ENCODE measurements at regions not wholly inside any gene's neighbourhood (a gene's known extent, or its start where the extent isn't known, plus 50 kb on each side); places are given as distances from the start of the nearest gene placed in this dataset.

DNA sequence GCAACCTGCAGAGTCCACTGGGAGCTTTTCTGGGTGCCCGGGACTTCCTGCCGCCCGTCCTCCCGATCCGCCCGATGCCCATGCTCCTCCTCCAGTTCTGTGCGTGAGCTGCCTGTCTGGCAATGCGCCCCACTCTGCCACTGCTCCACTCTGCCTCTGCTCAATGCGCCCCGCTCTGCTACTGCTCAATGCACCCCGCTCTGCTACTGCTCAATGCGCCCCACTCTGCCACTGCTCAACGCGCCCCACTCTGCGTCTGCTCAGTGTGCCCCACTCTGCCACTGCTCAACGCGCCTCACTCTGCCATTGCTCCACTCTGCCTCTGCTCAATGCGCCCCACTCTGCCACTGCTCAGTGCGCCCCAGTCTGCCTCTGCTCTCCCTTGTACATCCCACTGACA lies 436.0 kb downstream of the NR2F1-AS1 start:
- no peaks in the 10 kb centered on the region for H3K9me3 ChIP-seq (ENCODE audit: low read length)
- no peak overlapping the region for H3K4me3 ChIP-seq (ENCODE audit: low read depth, low read length, poor library complexity, severe bottlenecking)
- H2AFZ ChIP-seq (ENCODE audit: low read length), result no peak overlapping the region
- no peaks in the 10 kb centered on the region for H3F3A ChIP-seq (ENCODE audit: insufficient read depth, low read length)
- H3K36me3 ChIP-seq (ENCODE audit: insufficient read depth, low read length), result no peaks in the 10 kb centered on the region
- no peak for TF ChIP-seq EZH2 (IDR thresholded peaks at IDR 0.05; ENCODE audit: borderline replicate concordance, low read length)
- TF ChIP-seq, protein P1, sequence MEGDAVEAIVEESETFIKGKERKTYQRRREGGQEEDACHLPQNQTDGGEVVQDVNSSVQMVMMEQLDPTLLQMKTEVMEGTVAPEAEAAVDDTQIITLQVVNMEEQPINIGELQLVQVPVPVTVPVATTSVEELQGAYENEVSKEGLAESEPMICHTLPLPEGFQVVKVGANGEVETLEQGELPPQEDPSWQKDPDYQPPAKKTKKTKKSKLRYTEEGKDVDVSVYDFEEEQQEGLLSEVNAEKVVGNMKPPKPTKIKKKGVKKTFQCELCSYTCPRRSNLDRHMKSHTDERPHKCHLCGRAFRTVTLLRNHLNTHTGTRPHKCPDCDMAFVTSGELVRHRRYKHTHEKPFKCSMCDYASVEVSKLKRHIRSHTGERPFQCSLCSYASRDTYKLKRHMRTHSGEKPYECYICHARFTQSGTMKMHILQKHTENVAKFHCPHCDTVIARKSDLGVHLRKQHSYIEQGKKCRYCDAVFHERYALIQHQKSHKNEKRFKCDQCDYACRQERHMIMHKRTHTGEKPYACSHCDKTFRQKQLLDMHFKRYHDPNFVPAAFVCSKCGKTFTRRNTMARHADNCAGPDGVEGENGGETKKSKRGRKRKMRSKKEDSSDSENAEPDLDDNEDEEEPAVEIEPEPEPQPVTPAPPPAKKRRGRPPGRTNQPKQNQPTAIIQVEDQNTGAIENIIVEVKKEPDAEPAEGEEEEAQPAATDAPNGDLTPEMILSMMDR (IDR thresholded peaks at IDR 0.05; ENCODE audit: low read length), result no peak
- H3K27ac ChIP-seq (ENCODE audit: low read depth, low read length, poor library complexity, severe bottlenecking), result no peak overlapping the region
- no peaks in the 10 kb centered on the region for H3K9me2 ChIP-seq (ENCODE audit: low read depth, low read length)
- no peaks in the 10 kb centered on the region for H4K20me1 ChIP-seq (ENCODE audit: insufficient read depth, low read length)
- no peaks in the 10 kb centered on the region for H3K79me2 ChIP-seq (ENCODE audit: insufficient read depth, low read length)
- no peak overlapping the region for H3K9ac ChIP-seq (ENCODE audit: low read length)
- H3K4me2 ChIP-seq (ENCODE audit: low read length), result no peak overlapping the region
- H3K4me1 ChIP-seq (ENCODE audit: insufficient read depth, low read length, severe bottlenecking), result no peaks in the 10 kb centered on the region
- H3K27me3 ChIP-seq (ENCODE audit: insufficient read depth, low read length), result no peaks in the 10 kb centered on the region

DNA sequence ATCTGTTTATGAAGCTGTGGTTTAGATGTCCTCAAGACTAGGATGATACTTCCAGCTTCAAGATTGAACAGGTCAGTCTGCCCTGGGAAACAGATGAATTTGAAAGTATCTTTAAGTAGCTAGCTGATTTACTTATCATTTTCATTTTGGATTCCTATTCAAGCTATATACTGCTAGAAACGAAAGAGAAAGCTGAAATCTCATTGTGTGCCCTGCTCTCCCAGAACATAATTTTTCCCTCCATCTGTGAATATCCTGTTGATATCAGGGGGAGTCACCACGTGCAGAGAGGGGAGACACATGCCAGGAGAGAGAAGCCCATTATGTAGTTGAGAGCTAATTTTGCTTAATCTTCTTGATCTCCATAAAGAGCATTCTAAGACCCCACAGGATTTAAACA lies 439.1 kb downstream of the NR2F1-AS1 start:
- H3K4me2 ChIP-seq (ENCODE audit: low read length), result no peak overlapping the region
- no peaks in the 10 kb centered on the region for H3F3A ChIP-seq (ENCODE audit: insufficient read depth, low read length)
- no peak overlapping the region for H3K9ac ChIP-seq (ENCODE audit: low read length)
- no peak overlapping the region for H2AFZ ChIP-seq (ENCODE audit: low read length)
- H3K36me3 ChIP-seq (ENCODE audit: insufficient read depth, low read length), result no peaks in the 10 kb centered on the region
- H3K27me3 ChIP-seq (ENCODE audit: insufficient read depth, low read length), result no peaks in the 10 kb centered on the region
- TF ChIP-seq, protein P1 (IDR thresholded peaks at IDR 0.05; ENCODE audit: low read length), result no peak
- TF ChIP-seq EZH2 (IDR thresholded peaks at IDR 0.05; ENCODE audit: borderline replicate concordance, low read length), result no peak
- H4K20me1 ChIP-seq (ENCODE audit: insufficient read depth, low read length), result no peaks in the 10 kb centered on the region
- no peaks in the 10 kb centered on the region for H3K9me3 ChIP-seq (ENCODE audit: low read length)
- no peaks in the 10 kb centered on the region for H3K79me2 ChIP-seq (ENCODE audit: insufficient read depth, low read length)
- H3K27ac ChIP-seq (ENCODE audit: low read depth, low read length, poor library complexity, severe bottlenecking), result no peak overlapping the region
- H3K9me2 ChIP-seq (ENCODE audit: low read depth, low read length), result no peaks in the 10 kb centered on the region
- no peak overlapping the region for H3K4me3 ChIP-seq (ENCODE audit: low read depth, low read length, poor library complexity, severe bottlenecking)
- no peaks in the 10 kb centered on the region for H3K4me1 ChIP-seq (ENCODE audit: insufficient read depth, low read length, severe bottlenecking)

DNA sequence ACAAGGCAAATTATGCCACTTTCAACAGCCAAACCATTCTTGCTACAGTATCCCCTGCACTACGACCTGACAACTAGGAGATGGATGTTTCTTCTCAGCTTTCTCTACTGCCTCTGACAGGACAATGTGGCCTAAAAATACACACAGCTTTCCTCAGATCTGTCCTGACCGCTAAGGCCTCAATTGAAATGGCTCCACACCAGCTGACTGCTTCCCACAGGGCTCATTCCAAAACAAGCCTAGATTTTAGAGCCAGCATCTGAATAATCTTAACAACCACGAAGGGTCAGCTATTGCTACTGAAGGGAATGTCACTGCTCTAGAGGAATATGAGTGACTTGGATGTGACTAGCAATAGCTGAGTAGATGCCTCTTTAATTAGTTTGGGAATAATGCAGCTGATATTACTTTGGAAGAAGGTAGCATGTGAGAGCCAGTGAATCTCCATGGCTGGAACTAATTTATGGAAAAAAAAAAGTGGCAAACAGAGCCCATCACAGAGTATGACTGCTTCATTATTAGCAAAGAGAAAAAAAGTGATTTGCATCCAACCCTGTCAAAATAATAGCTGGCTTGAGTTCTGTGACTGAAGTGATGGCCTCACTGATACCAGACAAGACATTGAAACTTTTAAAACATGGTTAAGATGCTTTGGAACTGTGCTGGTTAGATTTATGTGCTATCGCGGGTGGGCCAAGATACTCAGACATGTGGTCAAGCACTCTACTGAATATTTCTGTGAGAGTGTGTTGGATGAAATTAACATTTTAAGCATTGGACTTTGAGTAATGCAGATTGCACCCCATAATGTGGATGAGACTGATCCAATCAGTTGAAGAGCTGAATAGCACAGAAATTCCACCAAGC lies 450.2 kb downstream of the NR2F1-AS1 start:
- H4K20me1 ChIP-seq (ENCODE audit: insufficient read depth, low read length), result no peaks in the 10 kb centered on the region
- no peak for TF ChIP-seq EZH2 (IDR thresholded peaks at IDR 0.05; ENCODE audit: borderline replicate concordance, low read length)
- TF ChIP-seq, protein P1 (IDR thresholded peaks at IDR 0.05; ENCODE audit: low read length), result no peak
- H3K4me3 ChIP-seq (ENCODE audit: low read depth, low read length, poor library complexity, severe bottlenecking), result no peak overlapping the region
- H2AFZ ChIP-seq (ENCODE audit: low read length), result no peak overlapping the region
- no peak overlapping the region for H3K9ac ChIP-seq (ENCODE audit: low read length)
- H3F3A ChIP-seq (ENCODE audit: insufficient read depth, low read length), result no peaks in the 10 kb centered on the region
- no peaks in the 10 kb centered on the region for H3K9me2 ChIP-seq (ENCODE audit: low read depth, low read length)
- H3K27ac ChIP-seq (ENCODE audit: low read depth, low read length, poor library complexity, severe bottlenecking), result no peak overlapping the region
- no peaks in the 10 kb centered on the region for H3K79me2 ChIP-seq (ENCODE audit: insufficient read depth, low read length)
- H3K9me3 ChIP-seq (ENCODE audit: low read length), result no peaks in the 10 kb centered on the region
- H3K36me3 ChIP-seq (ENCODE audit: insufficient read depth, low read length), result no peaks in the 10 kb centered on the region
- no peaks in the 10 kb centered on the region for H3K27me3 ChIP-seq (ENCODE audit: insufficient read depth, low read length)
- no peaks in the 10 kb centered on the region for H3K4me1 ChIP-seq (ENCODE audit: insufficient read depth, low read length, severe bottlenecking)
- H3K4me2 ChIP-seq (ENCODE audit: low read length), result no peak overlapping the region

All from OCI-LY1 (cell line).